ENCODE measurements at regions not wholly inside any gene's neighbourhood (a gene's known extent, or its start where the extent isn't known, plus 50 kb on each side); places are given as distances from the start of the nearest gene placed in this dataset.

DNA sequence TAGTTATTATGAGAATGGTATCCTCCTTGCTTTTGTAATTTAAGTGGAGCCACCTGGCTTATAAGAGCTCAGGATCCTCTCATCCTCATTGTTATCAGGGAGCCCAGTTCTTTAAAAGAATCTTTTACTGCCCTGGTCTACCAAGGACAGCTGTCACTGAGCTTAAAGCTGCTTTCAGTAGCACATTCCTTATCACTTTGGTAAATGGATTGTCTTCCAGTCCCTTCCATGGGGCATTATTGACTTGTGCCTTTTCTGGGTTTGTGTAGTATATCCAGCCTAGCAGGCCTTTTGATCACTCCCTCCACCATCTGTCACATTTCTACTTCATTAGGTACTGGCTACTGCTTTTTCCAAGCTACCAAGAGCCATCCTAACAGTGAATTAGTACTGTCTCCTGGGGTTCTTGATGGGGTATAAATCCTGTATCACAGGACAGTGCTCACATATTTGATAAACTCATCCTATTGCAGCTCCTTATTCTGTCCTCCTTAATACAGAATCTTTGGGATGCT lies 208.9 kb downstream of the TMEM26 start:
- no peak overlapping the region for H3K4me3 ChIP-seq (ENCODE audit: low read depth, low read length)
- TF ChIP-seq, protein P1, sequence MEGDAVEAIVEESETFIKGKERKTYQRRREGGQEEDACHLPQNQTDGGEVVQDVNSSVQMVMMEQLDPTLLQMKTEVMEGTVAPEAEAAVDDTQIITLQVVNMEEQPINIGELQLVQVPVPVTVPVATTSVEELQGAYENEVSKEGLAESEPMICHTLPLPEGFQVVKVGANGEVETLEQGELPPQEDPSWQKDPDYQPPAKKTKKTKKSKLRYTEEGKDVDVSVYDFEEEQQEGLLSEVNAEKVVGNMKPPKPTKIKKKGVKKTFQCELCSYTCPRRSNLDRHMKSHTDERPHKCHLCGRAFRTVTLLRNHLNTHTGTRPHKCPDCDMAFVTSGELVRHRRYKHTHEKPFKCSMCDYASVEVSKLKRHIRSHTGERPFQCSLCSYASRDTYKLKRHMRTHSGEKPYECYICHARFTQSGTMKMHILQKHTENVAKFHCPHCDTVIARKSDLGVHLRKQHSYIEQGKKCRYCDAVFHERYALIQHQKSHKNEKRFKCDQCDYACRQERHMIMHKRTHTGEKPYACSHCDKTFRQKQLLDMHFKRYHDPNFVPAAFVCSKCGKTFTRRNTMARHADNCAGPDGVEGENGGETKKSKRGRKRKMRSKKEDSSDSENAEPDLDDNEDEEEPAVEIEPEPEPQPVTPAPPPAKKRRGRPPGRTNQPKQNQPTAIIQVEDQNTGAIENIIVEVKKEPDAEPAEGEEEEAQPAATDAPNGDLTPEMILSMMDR (IDR thresholded peaks at IDR 0.05; ENCODE audit: low read depth, low read length, missing control alignments): no peak
- DNase-seq (ENCODE audit: low read depth): no peak

DNA sequence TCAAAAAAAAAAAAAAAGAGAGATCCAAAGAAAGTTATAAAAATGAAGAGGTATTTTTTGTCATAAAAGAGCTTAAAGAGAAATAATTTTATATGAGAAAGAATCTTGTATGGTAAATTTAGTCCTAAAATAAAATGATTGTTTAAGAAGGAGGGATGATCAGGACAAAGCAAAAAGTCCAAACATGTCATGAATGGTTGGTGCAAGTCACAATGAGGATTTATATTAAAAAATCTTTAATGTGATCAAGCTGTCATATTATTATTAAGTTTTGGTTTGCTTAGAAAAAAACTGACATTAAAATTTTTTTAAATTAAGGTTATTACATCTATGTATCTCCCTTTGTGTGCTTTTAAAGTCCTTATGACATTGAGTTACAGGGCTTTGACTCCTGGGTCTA lies 220.4 kb downstream of the TMEM26 start:
- TF ChIP-seq, protein P1 (IDR thresholded peaks at IDR 0.05; ENCODE audit: low read depth, low read length, missing control alignments): no peak
- no peak overlapping the region for H3K4me3 ChIP-seq (ENCODE audit: low read depth, low read length)
- no peak for DNase-seq (ENCODE audit: low read depth)

DNA sequence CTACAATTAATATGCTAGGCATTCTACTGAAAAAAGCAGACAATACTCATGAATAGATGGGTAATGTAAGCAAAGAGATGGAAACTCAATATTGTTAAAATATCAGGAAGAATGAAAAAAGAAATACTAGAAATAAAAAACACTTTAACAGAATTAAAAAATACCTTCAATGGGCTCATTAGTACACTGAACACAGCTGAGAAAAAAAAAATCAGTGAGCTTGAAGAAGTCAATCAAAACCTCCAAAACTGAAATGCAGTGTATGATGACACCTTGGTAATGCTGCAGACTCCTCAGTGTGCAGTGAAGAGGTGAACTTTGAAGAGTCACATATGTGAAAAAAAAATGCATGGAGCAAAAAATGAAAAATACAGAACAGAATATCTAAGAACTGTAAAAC lies 227.2 kb downstream of the TMEM26 start:
- no peak overlapping the region for H3K4me3 ChIP-seq (ENCODE audit: low read depth, low read length)
- TF ChIP-seq, protein P1 (IDR thresholded peaks at IDR 0.05; ENCODE audit: low read depth, low read length, missing control alignments): no peak
- no peak for DNase-seq (ENCODE audit: low read depth)

DNA sequence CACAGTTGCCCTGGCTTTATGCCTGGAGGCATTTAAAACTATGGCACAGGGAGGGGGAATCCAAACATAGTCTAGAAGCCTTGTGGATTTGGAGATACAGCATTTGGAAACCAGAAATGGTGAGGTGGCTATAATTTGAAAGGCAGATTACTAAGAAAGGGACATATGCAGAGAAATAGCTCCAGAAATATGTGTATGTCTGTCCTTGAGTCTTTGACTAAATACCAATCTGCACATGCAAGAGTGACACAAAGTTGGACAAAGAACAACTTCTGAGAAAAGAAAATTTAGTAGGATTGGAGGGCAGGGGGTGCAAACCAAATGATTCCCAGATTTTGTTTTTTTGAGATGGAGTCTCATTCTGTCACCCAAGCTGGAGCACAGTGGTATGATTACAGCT lies 229.6 kb downstream of the TMEM26 start:
- TF ChIP-seq, protein P1 (IDR thresholded peaks at IDR 0.05; ENCODE audit: low read depth, low read length, missing control alignments): no peak

DNA sequence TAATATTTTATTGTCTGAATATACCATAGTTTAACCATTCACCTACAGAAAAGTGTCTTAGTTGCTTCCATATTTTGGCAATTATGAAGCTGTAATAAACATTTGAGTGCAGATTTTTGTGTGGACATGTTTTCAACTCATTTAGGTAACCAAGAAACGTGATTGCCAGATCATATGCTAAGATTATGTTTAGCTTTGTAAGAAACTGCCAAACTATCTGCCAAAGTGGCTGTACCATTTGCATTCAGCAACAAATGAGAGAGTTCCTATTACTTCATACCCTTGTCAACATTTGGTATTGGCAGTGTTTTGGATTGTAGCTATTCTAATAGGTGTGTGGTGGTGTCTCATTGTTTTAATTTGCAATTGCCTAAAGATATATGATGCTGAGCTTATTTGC lies 233.5 kb downstream of the TMEM26 start:
- no peak for DNase-seq (ENCODE audit: low read depth)
- TF ChIP-seq, protein P1 (IDR thresholded peaks at IDR 0.05; ENCODE audit: low read depth, low read length, missing control alignments): no peak
- no peak overlapping the region for H3K4me3 ChIP-seq (ENCODE audit: low read depth, low read length)

More for the DNA sequence above, 229.6 kb downstream of the TMEM26 start:
- DNase-seq (ENCODE audit: low read depth): no peak
- H3K4me3 ChIP-seq (ENCODE audit: low read depth, low read length): no peak overlapping the region

DNA sequence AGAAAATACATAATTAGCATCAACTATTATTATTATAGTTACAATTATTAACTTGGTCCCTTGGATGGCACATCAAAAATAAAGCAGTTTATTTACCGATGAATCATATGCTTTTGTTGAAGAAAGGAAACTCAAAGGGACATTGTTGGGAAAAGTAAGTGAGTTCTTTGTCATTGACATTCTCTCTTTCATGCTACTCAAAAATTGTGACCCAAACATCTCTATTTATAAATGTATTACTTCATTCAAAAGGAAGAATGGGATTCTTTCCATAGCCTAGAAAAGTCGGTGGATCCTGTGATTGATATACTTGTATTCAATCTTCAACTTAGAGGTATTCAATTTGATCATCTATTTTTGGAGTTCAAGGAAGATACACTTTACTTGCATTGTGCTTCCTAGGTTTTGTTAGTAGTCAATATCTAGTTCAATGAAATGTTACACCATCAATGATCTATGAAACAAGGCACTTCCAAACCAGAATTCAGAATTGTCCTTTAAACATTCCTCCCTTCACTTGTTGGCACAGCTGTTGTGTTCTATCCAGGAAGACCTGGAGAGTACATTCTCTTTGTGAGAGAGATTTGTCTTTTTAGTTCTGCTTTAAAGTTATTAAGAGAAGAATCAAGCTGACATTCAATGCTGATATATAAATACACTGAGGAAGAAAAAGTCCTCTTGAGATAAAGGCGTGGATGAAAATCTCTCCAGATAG lies 235.2 kb downstream of the TMEM26 start:
- no peak overlapping the region for H3K4me3 ChIP-seq (ENCODE audit: low read depth, low read length)
- TF ChIP-seq, protein P1 (IDR thresholded peaks at IDR 0.05; ENCODE audit: low read depth, low read length, missing control alignments): no peak
- DNase-seq (ENCODE audit: low read depth): no peak

DNA sequence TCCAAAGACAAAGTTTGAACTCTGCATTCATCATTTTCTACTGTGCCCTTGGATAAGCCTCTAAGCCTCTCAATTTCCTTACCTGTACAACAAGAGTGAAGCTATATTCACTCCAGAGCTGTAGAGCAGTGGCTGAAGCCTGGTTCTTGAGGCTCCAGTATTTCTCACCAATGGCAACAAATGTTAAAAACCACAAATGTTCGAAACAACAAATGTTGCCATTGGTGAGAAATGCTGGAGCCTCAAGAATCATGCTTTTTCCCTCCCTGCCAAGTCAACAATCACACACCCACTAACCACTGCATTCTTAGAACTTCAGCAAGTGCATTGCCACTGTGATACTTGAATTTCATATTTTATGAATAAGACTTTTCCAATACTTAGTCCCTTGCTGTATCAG lies 237.9 kb downstream of the TMEM26 start:
- TF ChIP-seq, protein P1 (IDR thresholded peaks at IDR 0.05; ENCODE audit: low read depth, low read length, missing control alignments): no peak
- no peak overlapping the region for H3K4me3 ChIP-seq (ENCODE audit: low read depth, low read length)
- DNase-seq (ENCODE audit: low read depth): no peak

Measured in GM12864 (cell line).